Trophoblast cell (in vitro differentiated cells and primary cell): ENCODE measurements at regions not wholly inside any gene's neighbourhood (a gene's known extent, or its start where the extent isn't known, plus 50 kb on each side); places are given as distances from the start of the nearest gene placed in this dataset.
"Not testable (repeated sequence)": the region's sequence is repeated elsewhere in the genome, so short reads cannot be mapped to it uniquely, and the experiment has no call there.

ENCODE experiments used
- DNase-seq, 2 donors: peaks; one replicate each; pipeline ENCODE4 v3.0.0-alpha.2; 2016
- H2AFZ ChIP-seq: 2 replicates; pipeline ENCODE4 v1.6.1; 2013; ENCODE audit warnings: low read length, moderate library complexity, mild to moderate bottlenecking; ENCODE audit not compliant: insufficient read depth, poor library complexity
- H2AK5ac ChIP-seq: 2 replicates; pipeline ENCODE4 v1.6.1; 2013; ENCODE audit warnings: mild to moderate bottlenecking, low read length
- H2BK120ac ChIP-seq: 2 replicates; pipeline ENCODE4 v1.6.1; 2013; ENCODE audit warnings: low read length, mild to moderate bottlenecking, moderate library complexity; ENCODE audit not compliant: insufficient read depth, poor library complexity
- H2BK12ac ChIP-seq: 2 replicates; pipeline ENCODE4 v1.6.1; 2013; ENCODE audit warnings: mild to moderate bottlenecking, low read length, moderate library complexity
- H2BK5ac ChIP-seq: 2 replicates; pipeline ENCODE4 v1.6.1; 2013; ENCODE audit warnings: low read length, low read depth, moderate library complexity, mild to moderate bottlenecking; ENCODE audit not compliant: poor library complexity
- H3K14ac ChIP-seq: 2 replicates; pipeline ENCODE4 v1.6.1; 2013; ENCODE audit warnings: mild to moderate bottlenecking, low read length
- H3K18ac ChIP-seq: 2 replicates; pipeline ENCODE4 v1.6.1; 2013; ENCODE audit warnings: mild to moderate bottlenecking, low read length
- H3K23ac ChIP-seq: 2 replicates; pipeline ENCODE4 v1.6.1; 2013; ENCODE audit warnings: low read length
- H3K27ac ChIP-seq: 2 replicates; pipeline ENCODE4 v1.5.1; 2013; ENCODE audit warnings: low read depth, mild to moderate bottlenecking, inconsistent platforms, low read length, moderate library complexity
- H3K27me3 ChIP-seq: 2 replicates; pipeline ENCODE4 v1.6.1; 2013; ENCODE audit warnings: inconsistent platforms, mild to moderate bottlenecking, low read length, moderate library complexity; ENCODE audit not compliant: insufficient read depth
- H3K36me3 ChIP-seq, 2 experiments: 1 replicate in 1 of 2; 2 replicates in 1 of 2; pipeline ENCODE4 v1.6.1; 2013; ENCODE audit warnings: low read length in 2 of 2, mild to moderate bottlenecking in 2 of 2, moderate library complexity in 1 of 2; ENCODE audit not compliant: insufficient read depth in 2 of 2, control insufficient read depth in 1 of 2
- H3K4ac ChIP-seq: 2 replicates; pipeline ENCODE4 v1.6.1; 2013; ENCODE audit warnings: low read depth, mild to moderate bottlenecking, low read length, moderate library complexity
- H3K4me1 ChIP-seq, 2 experiments: 1 replicate in 1 of 2; 2 replicates in 1 of 2; pipeline ENCODE4 v1.6.1; 2013; ENCODE audit warnings: low read length in 2 of 2, mild to moderate bottlenecking in 2 of 2, moderate library complexity in 1 of 2; ENCODE audit not compliant: insufficient read depth in 2 of 2, control insufficient read depth in 1 of 2
- H3K4me2 ChIP-seq: 2 replicates; pipeline ENCODE4 v1.6.1; 2013; ENCODE audit warnings: inconsistent platforms, mild to moderate bottlenecking, low read length, moderate library complexity
- H3K4me3 ChIP-seq: 2 replicates; pipeline ENCODE4 v1.5.1; 2013; ENCODE audit warnings: mild to moderate bottlenecking, low read depth, low read length, inconsistent platforms
- H3K79me1 ChIP-seq: one replicate; pipeline ENCODE4 v1.6.1; 2013; ENCODE audit warnings: low read length
- H3K79me2 ChIP-seq: 2 replicates; pipeline ENCODE4 v1.6.1; 2013; ENCODE audit warnings: low read length, mild to moderate bottlenecking; ENCODE audit not compliant: control insufficient read depth, insufficient read depth, poor library complexity
- H3K9ac ChIP-seq: 2 replicates; pipeline ENCODE4 v1.6.1; 2013; ENCODE audit warnings: mild to moderate bottlenecking, low read length
- H3K9me3 ChIP-seq: 2 replicates; pipeline ENCODE4 v1.6.1; 2013; ENCODE audit warnings: low read depth, mild to moderate bottlenecking, control low read depth, inconsistent platforms, low read length; ENCODE audit not compliant: insufficient read depth
- H4K12ac ChIP-seq: 2 replicates; pipeline ENCODE4 v1.6.1; 2013; ENCODE audit warnings: low read depth, mild to moderate bottlenecking, low read length, moderate library complexity
- H4K8ac ChIP-seq: 2 replicates; pipeline ENCODE4 v1.6.1; 2013; ENCODE audit warnings: low read depth, mild to moderate bottlenecking, low read length, moderate library complexity
- H4K91ac ChIP-seq: one replicate; pipeline ENCODE4 v1.6.1; 2013; ENCODE audit warnings: low read depth, mild to moderate bottlenecking, low read length, moderate library complexity
- WGBS: extraction: QIAGEN DNeasy Blood & Tissue Kit; methylation state at CpG from one replicate; pipeline ENCODE4 v1.1.7; 2013; ENCODE audit warnings: missing lambda C conversion rate; ENCODE audit not compliant: insufficient read length, insufficient coverage; ENCODE audit errors: extremely low coverage; 5-methylcytosine and 5-hydroxymethylcytosine counted together

GRCh38 chr5:61232490-61233050 lies 70.3 kb upstream of the SMIM15 start:
- H2BK120ac ChIP-seq, result no peak overlapping the region
- no peak overlapping the region for H3K14ac ChIP-seq
- H3K79me1 ChIP-seq, result no peaks in the 10 kb centered on the region

GRCh38 chr5:61234019-61234418 lies 71.8 kb upstream of the SMIM15 start:
- no peaks in the 10 kb centered on the region for H3K79me2 ChIP-seq
- no peak overlapping the region for H3K23ac ChIP-seq
- H3K9me3 ChIP-seq, result peaks cover 9% of the 10 kb centered on the region
- no peak overlapping the region for H2AK5ac ChIP-seq
- H2BK120ac ChIP-seq, result no peak overlapping the region
- H4K12ac ChIP-seq, result no peak overlapping the region
- no peak overlapping the region for H2AFZ ChIP-seq
- H3K27me3 ChIP-seq, result no peaks in the 10 kb centered on the region
- no peak overlapping the region for H3K4me2 ChIP-seq
- no peak overlapping the region for H4K91ac ChIP-seq
- no peak overlapping the region for H3K9ac ChIP-seq
- H4K8ac ChIP-seq, result no peak overlapping the region
- no peak for DNase-seq
- H3K18ac ChIP-seq, result no peak overlapping the region
- H3K4ac ChIP-seq, result no peak overlapping the region
- H2BK5ac ChIP-seq, result no peak overlapping the region
- H3K36me3 ChIP-seq, result no peaks in the 10 kb centered on the region
- no peaks in the 10 kb centered on the region for H3K79me1 ChIP-seq
- no peak overlapping the region for H3K27ac ChIP-seq
- no peak overlapping the region for H3K4me3 ChIP-seq
- H3K14ac ChIP-seq, result no peak overlapping the region
- no peaks in the 10 kb centered on the region for H3K4me1 ChIP-seq
- WGBS, result no CpG with 5 or more reads among the region's 4 CpGs
- no peak overlapping the region for H2BK12ac ChIP-seq

More at GRCh38 chr5:61232490-61233050, 70.3 kb upstream of the SMIM15 start:
- no peak overlapping the region for H3K23ac ChIP-seq
- H3K79me2 ChIP-seq, result no peaks in the 10 kb centered on the region
- H4K12ac ChIP-seq, result no peak overlapping the region
- no peak overlapping the region for H3K4ac ChIP-seq
- H3K36me3 ChIP-seq, result no peaks in the 10 kb centered on the region
- H3K18ac ChIP-seq, result no peak overlapping the region
- no peak overlapping the region for H2AK5ac ChIP-seq
- H4K8ac ChIP-seq, result no peak overlapping the region
- H2BK5ac ChIP-seq, result no peak overlapping the region
- no peaks in the 10 kb centered on the region for H3K4me1 ChIP-seq
- no peaks in the 10 kb centered on the region for H3K27me3 ChIP-seq
- no peak overlapping the region for H3K27ac ChIP-seq
- H4K91ac ChIP-seq, result no peak overlapping the region
- H2BK12ac ChIP-seq, result no peak overlapping the region
- H3K4me2 ChIP-seq, result no peak overlapping the region
- no peak overlapping the region for H3K4me3 ChIP-seq
- no peak overlapping the region for H3K9ac ChIP-seq
- H3K9me3 ChIP-seq, result peaks cover 3% of the 10 kb centered on the region
- no peak for DNase-seq
- no peak overlapping the region for H2AFZ ChIP-seq
- WGBS, result no CpG with 5 or more reads among the region's 3 CpGs

- H3K23ac ChIP-seq, H2AFZ ChIP-seq, H2BK5ac ChIP-seq, H3K27ac ChIP-seq, H3K4ac ChIP-seq, H3K79me1 ChIP-seq, H3K27me3 ChIP-seq, H4K91ac ChIP-seq, H3K14ac ChIP-seq, H3K4me1 ChIP-seq, H2BK12ac ChIP-seq, H4K8ac ChIP-seq, H3K36me3 ChIP-seq, H3K9ac ChIP-seq, H3K18ac ChIP-seq, H3K9me3 ChIP-seq, H2BK120ac ChIP-seq, H3K4me2 ChIP-seq, H3K4me3 ChIP-seq, H3K79me2 ChIP-seq, DNase-seq, H4K12ac ChIP-seq, H2AK5ac ChIP-seq: not testable (repeated sequence)
- no CpG with 5 or more reads among the region's 3 CpGs for WGBS
These were observed 74.4 kb upstream of the SMIM15 start for GRCh38 chr5:61236715-61237114.

GRCh38 chr5:61245486-61245885 lies 83.2 kb upstream of the SMIM15 start:
- H2AFZ ChIP-seq, result no peak overlapping the region
- H3K4ac ChIP-seq, result no peak overlapping the region
- no peak overlapping the region for H3K14ac ChIP-seq
- no peak overlapping the region for H3K18ac ChIP-seq
- H3K27ac ChIP-seq, result no peak overlapping the region
- H3K79me2 ChIP-seq, result no peaks in the 10 kb centered on the region
- H2AK5ac ChIP-seq, result no peak overlapping the region
- no peak overlapping the region for H2BK5ac ChIP-seq
- H3K36me3 ChIP-seq, result no peaks in the 10 kb centered on the region
- no CpG with 5 or more reads among the region's 4 CpGs for WGBS
- no peak overlapping the region for H3K4me3 ChIP-seq
- H4K91ac ChIP-seq, result no peak overlapping the region
- no peak overlapping the region for H3K9ac ChIP-seq
- H2BK120ac ChIP-seq, result no peak overlapping the region
- H4K8ac ChIP-seq, result no peak overlapping the region
- H2BK12ac ChIP-seq, result no peak overlapping the region
- no peaks in the 10 kb centered on the region for H3K27me3 ChIP-seq
- H3K4me1 ChIP-seq, result no peaks in the 10 kb centered on the region
- no peak overlapping the region for H3K4me2 ChIP-seq
- DNase-seq, result peak in 1 of 2 donors; percentile 25
- H3K9me3 ChIP-seq, result no peaks in the 10 kb centered on the region
- H3K23ac ChIP-seq, result no peak overlapping the region
- H3K79me1 ChIP-seq, result no peaks in the 10 kb centered on the region
- H4K12ac ChIP-seq, result no peak overlapping the region
